Lung (tissue), 11 donors: ENCODE measurements at regions not wholly inside any gene's neighbourhood (a gene's known extent, or its start where the extent isn't known, plus 50 kb on each side); places are given as distances from the start of the nearest gene placed in this dataset.

Source experiments
- ATAC-seq: fragments of 200-7000 bp; cut with Tn5 transposase; one replicate; pipeline ENCODE4 v1.9.1; 2020; ENCODE audit warnings: moderate number of reproducible peaks; ENCODE audit not compliant: insufficient read depth, low FRiP score
- DNase-seq, 3 donors: peaks; one replicate each; pipeline ENCODE4 v3.0.0-alpha.2; 2013 to 2017
- H3K27ac ChIP-seq, 2 donors: one replicate each; pipeline ENCODE4 v1.5.1; 2013; ENCODE audit warnings: mild to moderate bottlenecking in 2 of 2, moderate library complexity in 2 of 2, control low read depth in 1 of 2, inconsistent platforms in 1 of 2, low read depth in 1 of 2, low read length in 1 of 2
- H3K27me3 ChIP-seq, 3 donors: one replicate each; pipeline ENCODE4 v1.5.1; 2013; ENCODE audit warnings: low read length in 2 of 3; ENCODE audit not compliant: control insufficient read depth in 3 of 3, insufficient read depth in 3 of 3
- H3K36me3 ChIP-seq, 4 donors: one replicate each; pipeline ENCODE4 v1.5.1; 2013; ENCODE audit warnings: low read length in 4 of 4, mild to moderate bottlenecking in 1 of 4, moderate library complexity in 1 of 4; ENCODE audit not compliant: control insufficient read depth in 4 of 4, insufficient read depth in 4 of 4
- H3K4me1 ChIP-seq, 5 donors: one replicate each; pipeline ENCODE4 v1.5.1; 2013; ENCODE audit warnings: low read length in 5 of 5, mild to moderate bottlenecking in 2 of 5, moderate library complexity in 1 of 5; ENCODE audit not compliant: control insufficient read depth in 5 of 5, insufficient read depth in 5 of 5
- H3K4me3 ChIP-seq: one replicate; pipeline ENCODE4 v1.5.1; 2013; ENCODE audit warnings: mild to moderate bottlenecking, control low read depth, moderate library complexity
- H3K9ac ChIP-seq, 2 donors: one replicate each; pipeline ENCODE4 v1.5.1; 2013; ENCODE audit warnings: low read length in 2 of 2, control low read depth in 1 of 2; ENCODE audit not compliant: insufficient read depth in 1 of 2
- H3K9me3 ChIP-seq, 4 donors: one replicate each; pipeline ENCODE4 v1.5.1; 2013; ENCODE audit warnings: low read length in 3 of 4, mild to moderate bottlenecking in 1 of 4, moderate library complexity in 1 of 4; ENCODE audit not compliant: control insufficient read depth in 4 of 4, insufficient read depth in 3 of 4
- WGBS, 2 donors: extraction: QIAGEN DNeasy Blood & Tissue Kit; methylation state at CpG; one replicate each; pipeline ENCODE4 v1.1.7; 2013; 5-methylcytosine and 5-hydroxymethylcytosine counted together
- TF ChIP-seq, protein P1 (sequence below): IDR thresholded peaks from 2 replicates; pipeline ENCODE4 v1.5.1; 2012; ENCODE audit warnings: mild to moderate bottlenecking; ENCODE audit errors: control extremely low read depth, extremely low read depth
- donor health status: control.
- donor health status: control.
- donor health status: Bipolar disorder and iron deficiency.
- donor health status: healthy.
- donor health status: DM: yes; HTN: yes; CAD: no.

GRCh38 chrX:2607113-2607512 is 84.0 kb upstream of the CD99 start:
- Histone ChIP-seq H3K4me3 (no peak overlapping the region), H3K9ac (no peak overlapping the region), H3K36me3 (peaks cover 0 to 3% (median 0%) of the 10 kb centered on the region in 4 donors), H3K27me3 (peaks cover 0 to 7% (median 2%) of the 10 kb centered on the region in 3 donors), H3K27ac (no peak overlapping the region), H3K4me1 (peaks cover 0 to 4% (median 0%) of the 10 kb centered on the region in 5 donors), H3K9me3 (no peaks in the 10 kb centered on the region)
- no peak for ATAC-seq
- TF ChIP-seq, protein P1, sequence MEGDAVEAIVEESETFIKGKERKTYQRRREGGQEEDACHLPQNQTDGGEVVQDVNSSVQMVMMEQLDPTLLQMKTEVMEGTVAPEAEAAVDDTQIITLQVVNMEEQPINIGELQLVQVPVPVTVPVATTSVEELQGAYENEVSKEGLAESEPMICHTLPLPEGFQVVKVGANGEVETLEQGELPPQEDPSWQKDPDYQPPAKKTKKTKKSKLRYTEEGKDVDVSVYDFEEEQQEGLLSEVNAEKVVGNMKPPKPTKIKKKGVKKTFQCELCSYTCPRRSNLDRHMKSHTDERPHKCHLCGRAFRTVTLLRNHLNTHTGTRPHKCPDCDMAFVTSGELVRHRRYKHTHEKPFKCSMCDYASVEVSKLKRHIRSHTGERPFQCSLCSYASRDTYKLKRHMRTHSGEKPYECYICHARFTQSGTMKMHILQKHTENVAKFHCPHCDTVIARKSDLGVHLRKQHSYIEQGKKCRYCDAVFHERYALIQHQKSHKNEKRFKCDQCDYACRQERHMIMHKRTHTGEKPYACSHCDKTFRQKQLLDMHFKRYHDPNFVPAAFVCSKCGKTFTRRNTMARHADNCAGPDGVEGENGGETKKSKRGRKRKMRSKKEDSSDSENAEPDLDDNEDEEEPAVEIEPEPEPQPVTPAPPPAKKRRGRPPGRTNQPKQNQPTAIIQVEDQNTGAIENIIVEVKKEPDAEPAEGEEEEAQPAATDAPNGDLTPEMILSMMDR: no peak
- DNase-seq: no peak
- WGBS, 2 donors: 100% methylated on average over 2 of the region's 2 CpGs

DNA sequence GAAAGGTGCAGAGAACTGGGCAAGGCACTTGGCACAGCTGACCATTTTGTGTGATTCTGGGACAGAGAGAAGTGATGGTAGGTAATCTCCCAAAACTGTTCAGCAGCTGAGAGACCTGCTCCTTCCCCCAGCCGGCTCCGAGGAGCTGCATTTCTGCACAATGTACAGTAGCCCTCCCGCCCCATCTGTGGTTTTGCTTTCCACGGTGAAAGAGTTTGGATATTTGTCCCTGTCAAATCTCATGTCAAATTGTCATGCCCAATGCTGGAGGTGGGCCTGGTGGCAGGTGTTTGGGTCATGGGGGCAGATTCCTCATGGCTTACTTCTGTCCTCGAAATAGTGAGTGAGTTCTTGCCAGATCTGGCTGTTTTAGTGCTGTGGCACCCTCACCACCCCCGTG is 90.5 kb upstream of the CD99 start:
- H3K9me3 ChIP-seq: no peaks in the 10 kb centered on the region
- no peaks in the 10 kb centered on the region for H3K4me1 ChIP-seq
- WGBS, 2 donors: 91% methylated on average over 6 of the region's 6 CpGs
- ATAC-seq (no peak), DNase-seq (no peak)
- TF ChIP-seq, protein P1: no peak
- H3K27ac ChIP-seq: no peak overlapping the region
- H3K27me3 ChIP-seq: no peaks in the 10 kb centered on the region
- no peak overlapping the region for H3K4me3 ChIP-seq
- H3K36me3 ChIP-seq: peaks cover 0 to 2% (median 0%) of the 10 kb centered on the region in 4 donors
- H3K9ac ChIP-seq: no peak overlapping the region

- Histone ChIP-seq H3K36me3 (peaks cover 0 to 2% (median 0%) of the 10 kb centered on the region in 4 donors), H3K9me3 (no peaks in the 10 kb centered on the region), H3K4me1 (no peaks in the 10 kb centered on the region), H3K27me3 (peaks cover 0 to 5% (median 2%) of the 10 kb centered on the region in 3 donors), H3K9ac (no peak overlapping the region), H3K27ac (no peak overlapping the region), H3K4me3 (no peak overlapping the region)
- WGBS, 2 donors: 79 to 89% methylated on average over 9 of the region's 9 CpGs
- DNase-seq (no peak), ATAC-seq (no peak)
- TF ChIP-seq, protein P1: no peak
These were observed 94.4 kb upstream of the CD99 start for GRCh38 chrX:2596555-2597255.
